ENCODE measurements at regions not wholly inside any gene's neighbourhood (a gene's known extent, or its start where the extent isn't known, plus 50 kb on each side); places are given as distances from the start of the nearest gene placed in this dataset.
A peak's percentile ranks its signal among the peaks of the same experiment; 100 is the strongest.
"Not testable (repeated sequence)": the region's sequence is repeated elsewhere in the genome, so short reads cannot be mapped to it uniquely, and the experiment has no call there.

- no peak for DNase-seq (ENCODE audit: extremely low read depth, low read depth, low spot score)
Measured at GRCh38 chr12:86729739-86730138, 473.5 kb upstream of the MGAT4C start.

- peak; percentile 41 for DNase-seq (ENCODE audit: extremely low read depth, low read depth, low spot score)
Measured at GRCh38 chr12:86727160-86727559, 471.0 kb upstream of the MGAT4C start.

DNA sequence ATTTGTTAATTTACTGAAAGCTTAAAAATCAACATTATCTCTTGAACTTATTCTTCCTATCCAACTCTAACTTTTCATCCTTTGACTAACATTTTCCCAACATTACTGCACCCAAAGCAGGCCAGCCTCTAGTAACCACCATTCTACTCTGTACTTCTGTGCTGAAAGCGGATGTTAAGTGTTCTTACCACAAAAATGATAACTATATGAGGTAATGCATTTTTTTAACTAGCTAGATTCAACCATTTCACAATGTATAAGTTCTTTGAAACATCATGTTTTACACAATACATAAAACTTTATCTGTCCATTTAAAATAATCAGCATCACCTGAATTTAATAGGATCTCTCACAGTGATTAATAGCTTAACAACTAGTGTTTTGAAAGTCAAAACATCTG is 468.5 kb upstream of the MGAT4C start:
- DNase-seq (ENCODE audit: extremely low read depth, low read depth, low spot score), result no peak

GRCh38 chr12:86723326-86723725 is 467.1 kb upstream of the MGAT4C start:
- DNase-seq (ENCODE audit: extremely low read depth, low read depth, low spot score), result no peak

- DNase-seq (ENCODE audit: extremely low read depth, low read depth, low spot score), result no peak
Measured at GRCh38 chr12:86721713-86722397, 465.7 kb upstream of the MGAT4C start.

- no peak for DNase-seq (ENCODE audit: extremely low read depth, low read depth, low spot score)
Measured at GRCh38 chr12:86719381-86719780, 463.2 kb upstream of the MGAT4C start.

- DNase-seq (ENCODE audit: extremely low read depth, low read depth, low spot score), result no peak
Measured at GRCh38 chr12:86713121-86713520, 456.9 kb upstream of the MGAT4C start.

DNA sequence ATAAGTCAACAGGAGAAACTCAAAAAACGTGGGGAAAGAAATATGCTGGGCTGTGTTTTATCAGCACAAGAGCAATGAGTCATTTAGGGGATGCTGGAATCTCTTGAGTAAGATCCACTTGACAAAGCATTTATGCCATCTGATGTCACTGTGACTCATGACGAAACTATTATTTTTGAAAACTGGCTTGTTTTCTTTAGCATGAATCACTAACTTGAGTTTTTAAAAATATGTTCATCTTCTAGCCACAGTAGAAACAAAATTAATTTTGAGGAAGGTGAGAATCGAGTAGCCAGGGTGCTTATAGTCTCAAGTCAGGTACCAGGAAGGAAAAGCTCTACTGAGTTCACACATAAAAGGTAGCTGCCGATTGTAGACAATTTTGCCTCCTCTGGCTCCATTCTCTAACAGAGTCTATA is 456.2 kb upstream of the MGAT4C start:
- peak; percentile 92 for DNase-seq (ENCODE audit: extremely low read depth, low read depth, low spot score)

DNA sequence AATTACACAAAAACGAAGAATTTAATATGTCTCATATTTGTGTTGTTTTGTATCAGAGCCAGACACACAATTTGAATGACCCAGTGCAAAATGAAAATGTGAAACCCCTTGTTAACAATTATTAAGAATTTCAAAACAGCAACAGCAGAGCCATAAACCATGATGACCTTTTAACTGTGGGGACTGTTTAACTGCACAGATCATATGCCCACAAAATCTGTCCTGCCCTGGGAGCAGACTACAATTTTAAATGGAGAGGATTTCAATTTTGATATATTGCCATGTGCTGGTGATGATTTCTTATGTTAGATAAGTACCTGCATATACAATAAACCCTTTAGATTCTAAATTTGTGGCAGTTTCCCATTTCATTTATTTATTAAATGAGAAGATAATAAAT is 455.5 kb upstream of the MGAT4C start:
- no peak for DNase-seq (ENCODE audit: extremely low read depth, low read depth, low spot score)

GRCh38 chr12:86710109-86710508 is 453.9 kb upstream of the MGAT4C start:
- no peak for DNase-seq (ENCODE audit: extremely low read depth, low read depth, low spot score)

DNA sequence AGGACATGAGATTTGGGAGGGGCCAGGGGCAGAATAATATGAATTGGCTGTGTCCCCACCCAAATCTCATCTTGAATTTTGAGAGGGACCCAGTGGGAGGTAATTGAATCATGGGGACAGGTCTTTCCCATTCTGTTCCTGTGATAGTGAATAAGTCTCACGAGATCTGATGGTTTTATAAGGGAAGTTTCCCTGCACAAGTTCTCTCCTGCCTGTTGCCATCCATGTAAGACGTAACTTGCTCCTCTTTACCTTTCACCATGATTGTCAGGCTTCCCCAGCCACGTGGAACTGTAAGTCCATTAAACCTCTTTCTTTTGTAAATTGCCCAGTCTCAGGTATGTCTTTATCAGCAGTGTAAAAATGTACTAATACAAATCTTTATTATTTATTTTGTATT is 452.8 kb upstream of the MGAT4C start:
- not testable (repeated sequence) for DNase-seq (ENCODE audit: extremely low read depth, low read depth, low spot score)

DNA sequence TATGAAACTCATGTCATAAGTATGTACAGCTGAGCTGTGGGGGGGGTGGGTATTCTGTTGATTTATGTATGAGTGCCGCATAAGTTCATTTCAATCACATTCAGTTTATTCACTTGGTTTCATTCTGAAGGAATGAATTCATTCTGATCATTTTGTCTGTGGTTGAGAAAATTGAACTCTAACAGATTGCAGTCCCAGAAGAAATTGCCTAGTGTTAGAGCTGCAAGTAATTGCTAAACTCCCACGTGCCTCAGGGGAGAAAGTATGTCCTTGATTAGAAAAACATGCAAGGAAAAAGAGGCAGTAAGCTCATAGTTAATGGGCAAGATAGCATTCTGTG is 442.4 kb upstream of the MGAT4C start:
- no peak for DNase-seq (ENCODE audit: extremely low read depth, low read depth, low spot score)

GRCh38 chr12:86697916-86698640 is 441.9 kb upstream of the MGAT4C start:
- DNase-seq (ENCODE audit: extremely low read depth, low read depth, low spot score), result no peak

DNA sequence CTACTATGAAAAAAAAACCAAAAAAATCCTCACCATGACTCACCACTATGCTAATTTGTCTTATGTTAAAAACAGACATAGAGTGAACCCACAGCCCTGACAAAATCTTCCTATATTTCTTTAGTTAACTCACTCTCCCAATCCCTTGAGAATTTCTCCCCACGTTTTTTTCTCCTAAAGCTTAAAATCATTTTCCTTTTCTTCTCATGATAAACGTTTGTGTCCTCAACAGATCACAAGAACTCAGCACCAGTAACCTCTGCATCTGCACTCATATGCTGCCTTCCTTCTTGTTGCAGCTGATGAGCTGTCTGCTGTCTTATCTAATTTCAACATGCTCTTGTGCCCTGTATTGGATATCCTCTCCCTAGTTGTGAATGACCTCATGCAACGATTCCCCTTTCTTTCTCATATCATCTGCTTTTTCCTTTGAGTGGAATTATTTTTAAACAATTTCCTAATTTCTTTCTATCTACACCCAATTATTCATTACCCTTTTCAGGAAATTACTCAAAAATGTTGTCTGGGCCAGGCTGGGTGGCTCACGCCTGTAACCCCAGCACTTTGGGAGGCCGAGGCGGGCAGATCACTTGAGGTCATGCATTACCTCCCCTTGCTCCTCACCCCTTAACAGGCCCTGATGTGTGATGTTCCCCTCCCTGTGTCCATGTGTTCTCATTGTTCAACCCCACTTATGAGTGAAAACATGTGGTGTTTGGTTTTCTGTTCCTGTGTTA is 427.5 kb upstream of the MGAT4C start:
- no peak for DNase-seq (ENCODE audit: extremely low read depth, low read depth, low spot score)

DNA sequence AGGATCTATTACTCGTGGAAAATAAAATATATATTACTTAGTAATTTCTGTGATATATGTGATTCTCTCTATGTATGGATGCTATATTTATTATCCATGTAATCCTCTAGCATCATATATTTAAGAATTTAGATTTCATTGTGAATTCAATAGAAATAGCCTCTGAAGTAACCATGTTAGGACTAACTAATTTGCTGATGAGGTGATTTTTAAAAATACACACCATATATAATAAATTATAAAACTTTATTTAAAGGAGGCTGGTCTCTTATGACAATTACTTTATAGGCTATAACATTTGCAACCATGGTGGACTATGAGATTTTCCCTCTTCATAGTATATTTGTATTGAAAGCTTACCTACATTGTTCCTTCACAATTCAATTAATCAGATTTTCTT is 424.9 kb upstream of the MGAT4C start:
- no peak for DNase-seq (ENCODE audit: extremely low read depth, low read depth, low spot score)

GRCh38 chr12:86675197-86675596 is 419.0 kb upstream of the MGAT4C start:
- no peak for DNase-seq (ENCODE audit: extremely low read depth, low read depth, low spot score)

DNA sequence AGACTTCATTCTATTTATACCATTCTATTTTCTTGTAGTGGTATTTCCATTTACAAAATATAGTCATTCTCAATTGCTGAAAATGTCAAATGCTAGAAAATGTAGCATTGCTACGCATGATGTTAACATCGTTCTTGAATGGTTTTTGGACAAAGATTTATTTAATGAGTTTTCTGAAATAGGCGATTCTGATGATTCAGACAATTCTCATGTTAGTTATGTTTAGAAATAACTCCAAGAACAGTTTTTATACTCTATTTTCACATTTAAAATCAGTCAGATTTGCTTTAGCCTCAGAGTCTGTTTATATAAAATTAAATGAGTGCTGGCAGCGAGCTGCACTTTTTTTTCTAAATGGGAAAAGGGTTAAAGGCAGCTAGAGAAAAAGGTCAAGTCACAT is 414.8 kb upstream of the MGAT4C start:
- DNase-seq (ENCODE audit: extremely low read depth, low read depth, low spot score), result no peak

DNA sequence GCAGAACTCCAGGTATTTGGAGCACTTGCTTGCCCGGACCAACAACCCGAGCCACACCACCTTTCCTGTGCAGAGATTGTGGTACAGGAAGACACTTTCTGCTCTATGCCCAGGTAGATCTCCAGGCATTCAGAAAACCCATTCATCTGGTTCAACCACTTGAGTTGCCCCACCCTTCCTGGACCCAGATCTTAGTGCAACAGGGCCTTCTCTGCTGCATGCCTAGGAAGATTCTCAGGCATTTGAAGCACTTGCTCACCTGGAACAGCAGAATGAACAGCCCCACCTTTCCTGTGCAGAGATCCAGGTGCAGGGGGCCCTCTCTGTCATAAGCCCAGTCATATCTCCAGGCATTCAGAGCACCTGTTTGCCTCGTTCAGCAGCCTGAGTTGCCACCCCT is 412.8 kb upstream of the MGAT4C start:
- no peak for DNase-seq (ENCODE audit: extremely low read depth, low read depth, low spot score)

- DNase-seq (ENCODE audit: extremely low read depth, low read depth, low spot score), result no peak
Measured at GRCh38 chr12:86666316-86666715, 410.1 kb upstream of the MGAT4C start.

DNA sequence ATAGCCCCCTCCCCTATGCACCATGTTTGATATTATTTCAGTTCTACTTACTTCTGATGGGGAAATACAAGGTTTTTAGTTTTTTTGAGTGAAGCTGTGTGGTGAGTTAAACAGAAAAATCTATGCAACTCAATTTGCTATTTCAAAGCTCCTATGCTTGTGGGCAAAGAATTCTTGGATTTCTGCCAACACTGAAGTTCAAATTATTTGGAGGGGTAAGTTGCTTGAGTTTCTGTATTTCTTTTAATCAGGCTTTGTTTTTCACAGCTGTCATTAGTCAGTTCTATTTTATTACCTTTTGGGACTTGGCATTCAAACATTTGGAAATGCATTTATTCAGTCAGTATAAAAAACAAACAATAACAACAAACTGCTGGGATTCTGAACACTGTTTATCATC is 407.5 kb upstream of the MGAT4C start:
- DNase-seq (ENCODE audit: extremely low read depth, low read depth, low spot score), result no peak

DNA sequence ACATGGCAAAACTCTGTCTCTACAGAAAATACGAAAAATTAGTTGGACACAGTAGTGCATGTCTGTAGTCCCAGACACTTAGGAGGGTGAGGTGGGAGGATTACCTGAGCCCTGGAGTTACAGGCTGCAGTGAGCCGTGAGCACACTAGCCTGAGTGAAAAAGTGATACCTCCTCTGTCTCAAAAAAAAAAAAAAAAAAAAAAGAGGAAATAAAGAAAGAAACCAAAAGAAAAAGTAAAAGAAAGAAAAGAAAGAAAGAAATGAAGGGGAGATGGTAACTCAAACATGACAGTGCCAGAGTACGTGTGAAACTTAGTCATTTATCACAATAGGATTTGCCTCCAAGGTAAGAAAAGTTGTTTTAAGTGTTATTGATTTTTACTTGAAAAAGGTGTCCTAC is 407.0 kb upstream of the MGAT4C start:
- DNase-seq (ENCODE audit: extremely low read depth, low read depth, low spot score), result no peak

- DNase-seq (ENCODE audit: extremely low read depth, low read depth, low spot score), result no peak
Measured at GRCh38 chr12:86662464-86662863, 406.3 kb upstream of the MGAT4C start.
